ENCODE measurements at regions not wholly inside any gene's neighbourhood (a gene's known extent, or its start where the extent isn't known, plus 50 kb on each side); places are given as distances from the start of the nearest gene placed in this dataset.

DNA sequence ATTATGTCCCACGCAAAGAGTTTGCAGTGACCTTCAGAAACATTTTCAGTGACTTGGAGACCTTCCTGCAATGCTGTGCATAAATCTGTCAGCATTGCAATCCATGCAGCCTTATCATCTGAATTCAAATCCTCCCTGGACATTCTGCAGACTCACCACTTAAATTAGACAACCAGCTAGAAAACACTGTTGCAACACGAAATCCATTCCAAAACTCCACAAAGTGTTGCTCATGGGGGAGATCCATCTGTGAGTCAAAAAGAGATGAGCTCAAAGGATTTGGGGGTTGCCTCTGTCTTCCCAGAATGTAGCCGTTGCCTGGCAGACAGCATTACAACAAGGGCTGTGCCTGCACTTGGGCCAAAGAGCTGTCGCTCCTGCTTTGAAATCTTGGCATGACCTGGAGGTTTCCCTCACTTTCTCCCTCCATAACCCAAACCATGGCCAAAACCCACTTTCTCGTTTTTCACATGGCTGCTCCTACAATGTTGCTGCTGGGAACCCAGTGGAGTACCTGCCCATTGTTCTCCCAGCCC, 163.5 kb upstream of the CDYL start:
- no TSS peak for BruUV-seq (replicated peaks)
- intact Hi-C loops (cut with micrococcal nuclease; ENCODE audit: unreplicated experiment) (no loop called here), in situ Hi-C loops (cut with HindIII; ENCODE audit: low pct_unique_long_range_greater_than_20kb, low sequenced_read_pairs) (no loop called here)
- H3K27me3 ChIP-seq (ENCODE audit: control insufficient read depth, insufficient read depth, low read length) = no peaks in the 10 kb centered on the region
- DNase-seq (ENCODE audit: low read depth, low spot score) = no peak
- no peak overlapping the region for H3K27ac ChIP-seq (ENCODE audit: low read length)
- no peaks in the 10 kb centered on the region for H3K36me3 ChIP-seq (ENCODE audit: control insufficient read depth, insufficient read depth, low read length)
- TF ChIP-seq TCF7L2 (IDR thresholded peaks at IDR 0.05; ENCODE audit: low read depth, low read length) (no peak), SIN3A (IDR thresholded peaks at IDR 0.05; ENCODE audit: borderline replicate concordance, insufficient read depth, low read depth, low read length) (no peak), CTCF (IDR thresholded peaks at IDR 0.05) (no peak), POLR2AphosphoS5 (IDR thresholded peaks at IDR 0.05; ENCODE audit: low read depth, low read length) (no peak)
- TF ChIP-seq, protein P1, sequence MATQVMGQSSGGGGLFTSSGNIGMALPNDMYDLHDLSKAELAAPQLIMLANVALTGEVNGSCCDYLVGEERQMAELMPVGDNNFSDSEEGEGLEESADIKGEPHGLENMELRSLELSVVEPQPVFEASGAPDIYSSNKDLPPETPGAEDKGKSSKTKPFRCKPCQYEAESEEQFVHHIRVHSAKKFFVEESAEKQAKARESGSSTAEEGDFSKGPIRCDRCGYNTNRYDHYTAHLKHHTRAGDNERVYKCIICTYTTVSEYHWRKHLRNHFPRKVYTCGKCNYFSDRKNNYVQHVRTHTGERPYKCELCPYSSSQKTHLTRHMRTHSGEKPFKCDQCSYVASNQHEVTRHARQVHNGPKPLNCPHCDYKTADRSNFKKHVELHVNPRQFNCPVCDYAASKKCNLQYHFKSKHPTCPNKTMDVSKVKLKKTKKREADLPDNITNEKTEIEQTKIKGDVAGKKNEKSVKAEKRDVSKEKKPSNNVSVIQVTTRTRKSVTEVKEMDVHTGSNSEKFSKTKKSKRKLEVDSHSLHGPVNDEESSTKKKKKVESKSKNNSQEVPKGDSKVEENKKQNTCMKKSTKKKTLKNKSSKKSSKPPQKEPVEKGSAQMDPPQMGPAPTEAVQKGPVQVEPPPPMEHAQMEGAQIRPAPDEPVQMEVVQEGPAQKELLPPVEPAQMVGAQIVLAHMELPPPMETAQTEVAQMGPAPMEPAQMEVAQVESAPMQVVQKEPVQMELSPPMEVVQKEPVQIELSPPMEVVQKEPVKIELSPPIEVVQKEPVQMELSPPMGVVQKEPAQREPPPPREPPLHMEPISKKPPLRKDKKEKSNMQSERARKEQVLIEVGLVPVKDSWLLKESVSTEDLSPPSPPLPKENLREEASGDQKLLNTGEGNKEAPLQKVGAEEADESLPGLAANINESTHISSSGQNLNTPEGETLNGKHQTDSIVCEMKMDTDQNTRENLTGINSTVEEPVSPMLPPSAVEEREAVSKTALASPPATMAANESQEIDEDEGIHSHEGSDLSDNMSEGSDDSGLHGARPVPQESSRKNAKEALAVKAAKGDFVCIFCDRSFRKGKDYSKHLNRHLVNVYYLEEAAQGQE (IDR thresholded peaks at IDR 0.05; ENCODE audit: insufficient read depth in 1 of 2, low read depth in 2 of 2, low read length in 1 of 2) = no peak
- H3K4me3 ChIP-seq (ENCODE audit: low read depth in 2 of 2, low read length in 2 of 2) = no peak overlapping the region
- ChIA-PET CTCF (no interaction called here), POLR2A (no interaction called here)
- no peaks in the 10 kb centered on the region for H3K4me1 ChIP-seq (ENCODE audit: control insufficient read depth, insufficient read depth, low read length)
- no peaks in the 10 kb centered on the region for H3K9me3 ChIP-seq (ENCODE audit: control insufficient read depth, insufficient read depth, low read depth, low read length)
- ATAC-seq = no peak

- in situ Hi-C loops (cut with HindIII; ENCODE audit: low pct_unique_long_range_greater_than_20kb, low sequenced_read_pairs) = no loop called here
Observed at GRCh38 chr6:4611429-4612129, 164.6 kb upstream of the CDYL start.

GRCh38 chr6:4610256-4610655, 165.9 kb upstream of the CDYL start:
- ChIA-PET POLR2A (no interaction called here), CTCF (no interaction called here)
- DNase-seq (ENCODE audit: low read depth, low spot score) (no peak), ATAC-seq (no peak)
- Histone ChIP-seq H3K4me1 (ENCODE audit: control insufficient read depth, insufficient read depth, low read length) (peaks cover 7% of the 10 kb centered on the region; the same call in 1 of the 2 replicates), H3K36me3 (ENCODE audit: control insufficient read depth, insufficient read depth, low read length) (no peaks in the 10 kb centered on the region), H3K27me3 (ENCODE audit: control insufficient read depth, insufficient read depth, low read length) (no peaks in the 10 kb centered on the region), H3K4me3 (ENCODE audit: low read depth in 2 of 2, low read length in 2 of 2) (no peak overlapping the region), H3K27ac (ENCODE audit: low read length) (no peak overlapping the region), H3K9me3 (ENCODE audit: control insufficient read depth, insufficient read depth, low read depth, low read length) (no peaks in the 10 kb centered on the region)
- in situ Hi-C loops (cut with HindIII; ENCODE audit: low pct_unique_long_range_greater_than_20kb, low sequenced_read_pairs) (no loop called here), intact Hi-C loops (cut with micrococcal nuclease; ENCODE audit: unreplicated experiment) (no loop called here)
- no TSS peak for BruUV-seq (replicated peaks)
- TF ChIP-seq TCF7L2 (IDR thresholded peaks at IDR 0.05; ENCODE audit: low read depth, low read length) = no peak
- no peak for TF ChIP-seq POLR2AphosphoS5 (IDR thresholded peaks at IDR 0.05; ENCODE audit: low read depth, low read length)
- no peak for TF ChIP-seq SIN3A (IDR thresholded peaks at IDR 0.05; ENCODE audit: borderline replicate concordance, insufficient read depth, low read depth, low read length)
- no peak for TF ChIP-seq CTCF (IDR thresholded peaks at IDR 0.05)
- TF ChIP-seq, protein P1 (IDR thresholded peaks at IDR 0.05; ENCODE audit: insufficient read depth in 1 of 2, low read depth in 2 of 2, low read length in 1 of 2) = no peak

More at GRCh38 chr6:4611429-4612129, 164.6 kb upstream of the CDYL start:
- ChIA-PET CTCF (no interaction called here), POLR2A (no interaction called here)
- intact Hi-C loops (cut with micrococcal nuclease; ENCODE audit: unreplicated experiment) = no loop called here
- no TSS peak for BruUV-seq (replicated peaks)
- TF ChIP-seq TCF7L2 (IDR thresholded peaks at IDR 0.05; ENCODE audit: low read depth, low read length) = no peak
- no peak for TF ChIP-seq POLR2AphosphoS5 (IDR thresholded peaks at IDR 0.05; ENCODE audit: low read depth, low read length)
- no peak overlapping the region for H3K27ac ChIP-seq (ENCODE audit: low read length)
- peaks cover 7% of the 10 kb centered on the region; the same call in 1 of the 2 replicates for H3K4me1 ChIP-seq (ENCODE audit: control insufficient read depth, insufficient read depth, low read length)
- H3K36me3 ChIP-seq (ENCODE audit: control insufficient read depth, insufficient read depth, low read length) = no peaks in the 10 kb centered on the region
- no peaks in the 10 kb centered on the region for H3K27me3 ChIP-seq (ENCODE audit: control insufficient read depth, insufficient read depth, low read length)
- no peaks in the 10 kb centered on the region for H3K9me3 ChIP-seq (ENCODE audit: control insufficient read depth, insufficient read depth, low read depth, low read length)
- no peak for ATAC-seq
- no peak overlapping the region for H3K4me3 ChIP-seq (ENCODE audit: low read depth in 2 of 2, low read length in 2 of 2)
- DNase-seq (ENCODE audit: low read depth, low spot score) = no peak

Data from Panc1 (cell line).